Left lung (tissue), 4 donors: ENCODE measurements at regions not wholly inside any gene's neighbourhood (a gene's known extent, or its start where the extent isn't known, plus 50 kb on each side); places are given as distances from the start of the nearest gene placed in this dataset.

ENCODE experiments used
- ATAC-seq: fragments of 200-7000 bp; cut with Tn5 transposase; one replicate; pipeline ENCODE4 v1.9.1; 2020; ENCODE audit warnings: moderate library complexity
- DNase-seq, 4 donors: peaks; one replicate each; pipeline ENCODE4 v3.0.0-alpha.2; 2013 to 2020
- H3K27ac ChIP-seq, 2 donors: fragments of 200-600 bp; sonication (generic) in 1 of 2; one replicate each; pipeline versions ENCODE4 v1.5.0 to v1.8.0; 2020 to 2021
- H3K27me3 ChIP-seq, 2 donors: fragments of 200-600 bp; sonication (generic) in 1 of 2; one replicate each; pipeline versions ENCODE4 v1.5.0 to v1.8.0; 2020 to 2021
- H3K36me3 ChIP-seq, 2 donors: fragments of 200-600 bp; sonication (generic) in 1 of 2; one replicate each; pipeline versions ENCODE4 v1.5.0 to v1.8.0; 2020 to 2021
- H3K4me1 ChIP-seq, 2 donors: fragments of 200-600 bp; one replicate each; pipeline ENCODE4 v1.8.0; 2021
- H3K4me3 ChIP-seq, 2 donors: fragments of 200-600 bp; sonication (generic) in 1 of 2; one replicate each; pipeline versions ENCODE4 v1.5.0 to v1.8.0; 2020 to 2021; ENCODE audit warnings: mild to moderate bottlenecking in 1 of 2
- H3K9me3 ChIP-seq, 2 donors: fragments of 200-600 bp; sonication (generic) in 1 of 2; one replicate each; pipeline versions ENCODE4 v1.5.0 to v1.8.0; 2020 to 2021
- CTCF ChIP-seq, 2 donors: fragments of 200-600 bp; sonication (generic) in 1 of 2; IDR thresholded peaks; one replicate each; pipeline versions ENCODE4 v1.5.0 to v1.8.0; 2021; ENCODE audit warnings: antibody characterized with exemption in 2 of 2
- intact Hi-C, 2 donors: fragments of 100-400 bp; cut with DNase I; formaldehyde crosslinking; loops; one replicate each; pipeline versions ENCODE4 v1.11.2 to v1.14.2; 2022
- donor health status: DM: no; HTN: yes; CAD: no.
- donor health status: DM: no; HTN: no; CAD: no.

- Histone ChIP-seq H3K36me3 (no peaks in the 10 kb centered on the region), H3K27me3 (no peaks in the 10 kb centered on the region), H3K9me3 (no peaks in the 10 kb centered on the region), H3K4me3 (no peak overlapping the region), H3K4me1 (peaks cover 0 to 65% of the 10 kb centered on the region in 2 donors), H3K27ac (no peak overlapping the region)
- no peak for TF ChIP-seq CTCF (IDR thresholded peaks at IDR 0.05)
- intact Hi-C loops, result no loop called here
- DNase-seq (no peak), ATAC-seq (no peak)
These were observed 457.4 kb downstream of the SHQ1 start for GRCh38 chr3:72390841-72391240.

- intact Hi-C loops, result loop anchor here in 1 of 2 donors (10.0 kb wide), 1 partner anchor 56 kb away; the partner anchor contains the start of gene RYBP
- H3K9me3 ChIP-seq, result no peaks in the 10 kb centered on the region
- H3K4me1 ChIP-seq, result peaks cover 4 to 71% of the 10 kb centered on the region in 2 donors
- H3K27me3 ChIP-seq, result no peaks in the 10 kb centered on the region
- H3K36me3 ChIP-seq, result no peaks in the 10 kb centered on the region
- ATAC-seq, result peak; percentile 53
- no peak overlapping the region for H3K27ac ChIP-seq
- TF ChIP-seq CTCF (IDR thresholded peaks at IDR 0.05), result no peak
- no peak for DNase-seq
- no peak overlapping the region for H3K4me3 ChIP-seq
These were observed 459.6 kb downstream of the SHQ1 start for GRCh38 chr3:72388644-72389043.

DNA sequence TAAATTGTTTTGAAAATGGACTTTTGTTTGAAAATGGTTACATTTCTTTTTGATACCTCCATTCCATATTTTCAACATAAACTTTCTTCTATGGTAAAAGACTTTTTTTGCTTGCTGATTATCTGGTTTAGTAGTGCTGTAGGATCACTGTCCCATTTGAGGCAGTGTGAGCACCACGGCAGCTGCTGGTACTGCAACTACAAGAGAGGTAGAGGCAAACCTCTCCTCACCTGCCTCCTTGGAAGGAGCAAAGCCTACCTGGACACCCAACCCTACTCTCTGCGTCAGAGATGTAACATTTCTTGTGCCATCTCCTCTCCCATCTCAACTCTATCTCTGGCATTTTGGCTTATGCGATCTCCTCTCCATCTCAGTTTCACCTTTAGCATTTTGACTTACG lies 460.1 kb downstream of the SHQ1 start:
- no peak overlapping the region for H3K4me3 ChIP-seq
- H3K36me3 ChIP-seq, result no peaks in the 10 kb centered on the region
- H3K27ac ChIP-seq, result no peak overlapping the region
- H3K4me1 ChIP-seq, result peaks cover 6 to 71% of the 10 kb centered on the region in 2 donors
- no peak for TF ChIP-seq CTCF (IDR thresholded peaks at IDR 0.05)
- no peak for ATAC-seq
- H3K27me3 ChIP-seq, result no peaks in the 10 kb centered on the region
- intact Hi-C loops, result loop anchor here in 1 of 2 donors (10.0 kb wide), 1 partner anchor 57 kb away; the partner anchor contains the start of gene RYBP
- no peak for DNase-seq
- H3K9me3 ChIP-seq, result no peaks in the 10 kb centered on the region

DNA sequence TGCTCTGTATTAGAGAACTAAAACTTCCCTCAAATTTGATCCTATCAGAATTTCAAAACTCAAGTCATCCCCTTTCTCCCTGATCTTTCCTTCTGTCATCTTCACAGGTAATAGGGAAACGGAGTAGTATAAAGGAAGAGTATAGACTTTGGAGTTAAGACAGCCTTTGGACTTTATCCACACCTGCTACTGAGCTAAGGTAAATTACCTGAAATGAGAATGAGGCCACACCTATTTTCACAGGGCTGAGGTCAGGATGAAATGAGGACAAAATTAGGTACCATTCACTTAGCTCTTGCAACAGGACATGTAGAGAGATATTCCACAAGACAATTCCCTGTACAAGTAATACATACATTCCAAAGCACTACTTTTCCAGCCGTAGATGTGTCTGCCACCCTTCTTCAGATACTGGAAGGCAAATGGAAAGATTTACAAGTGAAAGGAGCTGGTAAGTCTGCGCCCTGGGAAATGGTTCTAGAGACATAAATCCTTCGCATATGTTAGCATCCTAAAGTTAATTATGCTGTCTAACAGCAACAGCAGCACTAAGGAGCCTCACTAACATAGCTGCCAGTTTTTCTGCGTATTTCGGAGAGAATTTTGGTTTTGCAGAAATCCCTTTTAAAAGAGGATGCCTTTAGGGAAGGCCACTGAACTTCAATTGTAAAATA lies 461.8 kb downstream of the SHQ1 start:
- Histone ChIP-seq H3K27ac (no peak overlapping the region), H3K9me3 (no peaks in the 10 kb centered on the region), H3K4me1 (peaks cover 6 to 71% of the 10 kb centered on the region in 2 donors), H3K4me3 (no peak overlapping the region), H3K27me3 (no peaks in the 10 kb centered on the region), H3K36me3 (no peaks in the 10 kb centered on the region)
- intact Hi-C loops, result loop anchor here in 1 of 2 donors (10.0 kb wide), 1 partner anchor 58 kb away; the partner anchor contains the start of gene RYBP
- ATAC-seq (no peak), DNase-seq (no peak)
- TF ChIP-seq CTCF (IDR thresholded peaks at IDR 0.05), result no peak

DNA sequence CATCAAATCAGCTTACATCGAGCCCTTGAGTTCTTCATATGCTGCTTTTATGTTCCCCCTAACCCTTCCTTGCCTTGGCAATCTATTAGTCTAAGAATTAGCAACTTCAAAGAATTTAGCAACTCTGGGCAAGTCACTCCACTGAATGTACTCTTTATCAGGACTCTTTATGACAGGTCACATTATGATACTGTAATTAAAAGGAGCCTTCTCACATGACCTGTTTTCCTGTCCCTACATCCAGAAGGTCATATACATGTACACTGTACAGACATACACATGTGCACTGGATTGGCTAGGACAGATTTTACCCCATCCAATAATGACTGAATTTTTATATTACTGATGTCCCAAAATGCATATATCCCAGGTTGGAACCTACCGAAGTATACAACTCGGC lies 463.1 kb downstream of the SHQ1 start:
- ATAC-seq, result no peak
- H3K4me1 ChIP-seq, result peaks cover 6 to 72% of the 10 kb centered on the region in 2 donors

More for the DNA sequence above, 463.1 kb downstream of the SHQ1 start:
- no peak overlapping the region for H3K4me3 ChIP-seq
- no peak for DNase-seq
- H3K27ac ChIP-seq, result no peak overlapping the region
- H3K9me3 ChIP-seq, result no peaks in the 10 kb centered on the region
- no peaks in the 10 kb centered on the region for H3K27me3 ChIP-seq
- intact Hi-C loops, result loop anchor here in 1 of 2 donors (10.0 kb wide), 1 partner anchor 60 kb away; the partner anchor contains the start of gene RYBP
- H3K36me3 ChIP-seq, result no peaks in the 10 kb centered on the region
- no peak for TF ChIP-seq CTCF (IDR thresholded peaks at IDR 0.05)
